AG10803 (cell line): ENCODE measurements at regions not wholly inside any gene's neighbourhood (a gene's known extent, or its start where the extent isn't known, plus 50 kb on each side); places are given as distances from the start of the nearest gene placed in this dataset.

Source experiments
- DNase-seq: peaks from one replicate; pipeline ENCODE4 v3.0.0; 2010; ENCODE audit warnings: low read depth
- H3K4me3 ChIP-seq: 2 replicates; pipeline ENCODE4 v1.5.1; 2011; ENCODE audit warnings: mild to moderate bottlenecking, low read length, control low read depth
- CTCF ChIP-seq: conservative IDR thresholded peaks from 2 replicates; pipeline ENCODE4 v1.5.1; 2011; ENCODE audit warnings: mild to moderate bottlenecking, low read length, control low read depth, inconsistent platforms

- no peak overlapping the region for H3K4me3 ChIP-seq
- no peak for TF ChIP-seq CTCF
- DNase-seq, result no peak
Observed at GRCh38 chr18:41842886-41843285, 112.1 kb upstream of the PIK3C3 start.

GRCh38 chr18:41829647-41830516, 125.2 kb upstream of the PIK3C3 start:
- no peak for TF ChIP-seq CTCF
- no peak overlapping the region for H3K4me3 ChIP-seq
- no peak for DNase-seq

GRCh38 chr18:41828137-41828536, 126.9 kb upstream of the PIK3C3 start:
- DNase-seq, result no peak
- no peak for TF ChIP-seq CTCF
- H3K4me3 ChIP-seq, result no peak overlapping the region

GRCh38 chr18:41820784-41821183, 134.2 kb upstream of the PIK3C3 start:
- H3K4me3 ChIP-seq, result no peak overlapping the region
- DNase-seq, result no peak
- TF ChIP-seq CTCF, result no peak

- H3K4me3 ChIP-seq, result no peak overlapping the region
- no peak for TF ChIP-seq CTCF
- DNase-seq, result no peak
Observed at GRCh38 chr18:41818381-41819355, 136.4 kb upstream of the PIK3C3 start.

- no peak for TF ChIP-seq CTCF
- H3K4me3 ChIP-seq, result no peak overlapping the region
- no peak for DNase-seq
Observed at GRCh38 chr18:41814651-41815050, 140.4 kb upstream of the PIK3C3 start.

GRCh38 chr18:41809652-41810051, 145.4 kb upstream of the PIK3C3 start:
- peak; percentile 0 for DNase-seq
- TF ChIP-seq CTCF, result no peak
- no peak overlapping the region for H3K4me3 ChIP-seq
